IPS-20b (cell line): ENCODE measurements at regions not wholly inside any gene's neighbourhood (a gene's known extent, or its start where the extent isn't known, plus 50 kb on each side); places are given as distances from the start of the nearest gene placed in this dataset.
"Not testable (repeated sequence)": the region's sequence is repeated elsewhere in the genome, so short reads cannot be mapped to it uniquely, and the experiment has no call there.

Experiments
- H3K27ac ChIP-seq: one replicate; pipeline ENCODE4 v1.5.1; 2013; ENCODE audit warnings: low read length
- H3K27me3 ChIP-seq: 2 replicates; pipeline ENCODE4 v1.6.1; 2013; ENCODE audit warnings: mild to moderate bottlenecking, low read length, inconsistent platforms; ENCODE audit not compliant: insufficient read depth
- H3K36me3 ChIP-seq: 2 replicates; pipeline ENCODE4 v1.6.1; 2013; ENCODE audit warnings: low read depth, mild to moderate bottlenecking, inconsistent platforms, low read length, moderate library complexity; ENCODE audit not compliant: insufficient read depth
- H3K4me1 ChIP-seq: 2 replicates; pipeline ENCODE4 v1.6.1; 2013; ENCODE audit warnings: mild to moderate bottlenecking, control low read depth, inconsistent platforms, low read length, moderate library complexity; ENCODE audit not compliant: insufficient read depth
- H3K4me3 ChIP-seq: 2 replicates; pipeline ENCODE4 v1.5.1; 2013; ENCODE audit warnings: mild to moderate bottlenecking, low read length, inconsistent platforms
- H3K9ac ChIP-seq: 2 replicates; pipeline ENCODE4 v1.6.1; 2013; ENCODE audit warnings: low read depth, mild to moderate bottlenecking, inconsistent platforms, low read length, moderate library complexity
- H3K9me3 ChIP-seq: 2 replicates; pipeline ENCODE4 v1.6.1; 2013; ENCODE audit warnings: mild to moderate bottlenecking, low read depth, low read length, inconsistent platforms; ENCODE audit not compliant: insufficient read depth

DNA sequence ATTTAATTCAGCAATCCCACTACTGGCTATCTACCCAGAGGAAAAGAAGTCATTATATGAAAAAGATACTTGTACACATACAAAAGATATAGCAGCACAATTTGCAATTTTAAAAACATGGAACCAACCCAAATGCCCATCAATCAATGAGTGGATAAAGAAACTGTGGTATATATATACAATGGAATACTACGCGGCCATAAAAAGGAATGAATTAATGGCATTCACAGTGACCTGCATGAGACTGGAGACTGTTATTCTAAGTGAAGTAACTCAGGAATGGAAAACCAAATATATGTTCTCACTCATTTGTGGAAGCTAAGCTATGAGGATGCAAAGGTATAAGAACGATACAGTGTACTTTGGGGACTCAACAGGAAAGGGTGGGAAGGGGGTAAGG is 102.8 kb upstream of the KCNMA1 start:
- H3K4me1 ChIP-seq, H3K27ac ChIP-seq, H3K27me3 ChIP-seq, H3K9ac ChIP-seq, H3K36me3 ChIP-seq, H3K4me3 ChIP-seq: not testable (repeated sequence)
- H3K9me3 ChIP-seq = peaks cover 23% of the 10 kb centered on the region

DNA sequence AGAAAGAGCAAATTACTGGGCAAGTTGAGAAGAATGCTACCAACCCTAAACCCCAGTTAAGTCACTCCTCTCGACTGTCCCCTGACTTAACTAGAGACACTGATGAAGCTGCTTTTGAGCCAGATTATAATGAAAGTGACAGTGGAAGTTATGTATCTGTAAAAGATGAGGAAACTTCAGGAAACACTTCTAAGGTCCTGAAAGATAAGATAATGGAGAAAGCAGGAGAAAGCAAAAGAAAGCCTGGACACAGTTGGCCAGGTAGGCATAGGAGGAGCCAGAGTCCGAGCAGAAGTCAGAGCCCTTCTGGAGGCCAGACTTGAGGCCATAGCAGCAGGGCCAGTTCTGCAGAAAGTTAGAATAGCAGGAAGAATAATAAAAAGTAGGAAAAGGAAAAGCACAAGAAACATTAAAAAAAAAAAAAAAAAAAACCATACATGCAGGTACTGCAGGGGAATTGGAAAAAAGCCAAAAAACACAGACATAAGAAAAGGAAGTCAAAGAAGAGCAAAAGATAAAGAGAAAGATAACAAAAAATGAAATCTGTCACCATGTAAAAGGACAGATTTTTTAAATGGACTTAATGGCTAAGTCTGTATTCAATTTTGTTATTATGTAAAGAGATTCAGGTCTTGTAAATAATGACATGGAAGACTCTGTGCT is 101.0 kb upstream of the KCNMA1 start:
- no peaks in the 10 kb centered on the region for H3K27me3 ChIP-seq
- no peak overlapping the region for H3K27ac ChIP-seq
- no peak overlapping the region for H3K4me3 ChIP-seq
- H3K9ac ChIP-seq = no peak overlapping the region
- no peaks in the 10 kb centered on the region for H3K36me3 ChIP-seq
- H3K4me1 ChIP-seq = no peaks in the 10 kb centered on the region
- peaks cover 23% of the 10 kb centered on the region for H3K9me3 ChIP-seq

DNA sequence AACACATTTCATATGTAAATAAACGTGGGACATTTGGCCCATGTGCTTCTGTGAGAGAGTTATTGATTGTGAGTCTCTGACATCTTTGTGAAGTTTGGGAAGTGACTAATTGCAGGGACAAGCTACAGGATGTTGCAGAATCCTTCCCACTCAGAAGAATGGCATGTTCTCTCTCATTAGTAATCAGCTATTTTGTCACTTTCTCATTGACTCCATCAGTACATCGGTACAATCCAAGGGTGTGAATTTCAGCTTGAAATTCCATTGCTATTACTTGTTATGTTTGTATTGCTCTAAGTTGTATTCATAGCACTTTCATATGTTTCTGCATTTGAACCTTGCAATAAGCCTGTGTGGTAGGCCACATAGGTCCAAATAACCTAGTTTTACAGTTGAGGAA is 100.0 kb upstream of the KCNMA1 start:
- H3K27ac ChIP-seq = no peak overlapping the region
- H3K27me3 ChIP-seq = no peaks in the 10 kb centered on the region
- H3K4me1 ChIP-seq = no peaks in the 10 kb centered on the region
- H3K9ac ChIP-seq = no peak overlapping the region
- H3K9me3 ChIP-seq = peaks cover 23% of the 10 kb centered on the region
- H3K4me3 ChIP-seq = no peak overlapping the region
- H3K36me3 ChIP-seq = no peaks in the 10 kb centered on the region

DNA sequence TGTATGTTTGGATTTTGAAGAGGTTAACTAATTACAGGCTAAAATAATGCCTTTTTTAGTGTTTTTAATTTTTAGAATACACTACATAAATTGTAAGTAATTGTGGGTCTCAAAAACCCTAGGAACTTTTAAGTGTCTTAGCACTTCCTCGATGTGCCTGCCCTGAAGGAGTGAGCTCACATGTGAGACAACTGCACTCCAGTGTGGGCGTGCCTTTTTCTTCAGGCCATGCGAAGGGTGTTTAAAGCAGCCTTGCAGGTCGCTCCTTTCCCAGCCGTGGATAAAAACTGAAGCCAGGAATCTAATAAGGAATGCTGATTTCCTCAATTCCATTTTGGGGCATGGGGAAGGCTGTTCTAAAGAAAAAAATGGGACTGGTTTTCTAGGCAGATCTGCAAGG is 97.5 kb upstream of the KCNMA1 start:
- not testable (repeated sequence) for H3K27me3 ChIP-seq, H3K36me3 ChIP-seq
- peaks cover 17% of the 10 kb centered on the region for H3K9me3 ChIP-seq

DNA sequence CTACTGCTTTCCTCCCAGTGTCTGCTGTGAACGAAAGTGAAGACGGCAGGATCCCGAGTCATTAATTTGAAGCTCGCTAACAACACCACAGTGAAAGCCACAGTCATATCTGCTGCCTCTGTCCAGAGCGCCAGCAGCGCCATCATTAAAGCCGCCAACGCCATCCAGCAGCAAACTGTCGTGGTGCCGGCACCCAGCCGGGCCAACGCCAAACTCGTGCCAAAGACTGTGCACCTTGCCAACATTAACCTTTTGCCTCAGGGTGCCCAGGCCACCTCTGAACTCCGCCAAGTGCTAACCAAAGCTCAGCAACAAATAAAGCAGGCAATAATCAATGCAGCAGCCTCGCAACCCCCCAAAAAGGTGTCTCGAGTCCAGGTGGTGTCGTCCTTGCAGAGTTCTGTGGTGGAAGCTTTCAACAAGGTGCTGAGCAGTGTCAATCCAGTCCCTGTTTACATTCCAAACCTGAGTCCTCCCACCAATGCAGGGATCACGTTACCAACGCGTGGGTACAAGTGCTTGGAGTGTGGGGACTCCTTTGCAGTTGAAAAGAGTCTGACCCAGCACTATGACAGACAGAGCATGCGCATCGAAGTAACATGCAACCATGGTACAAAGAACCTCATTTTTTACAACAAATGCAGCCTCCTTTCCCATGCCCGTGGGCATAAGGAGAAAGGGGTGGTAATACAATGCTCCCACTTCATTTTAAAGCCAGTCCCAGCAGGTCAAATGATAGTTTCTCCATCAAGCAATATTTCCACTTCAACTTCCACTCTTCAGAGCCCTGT is 94.8 kb upstream of the KCNMA1 start:
- no peaks in the 10 kb centered on the region for H3K36me3 ChIP-seq
- H3K4me3 ChIP-seq = no peak overlapping the region
- H3K4me1 ChIP-seq = no peaks in the 10 kb centered on the region; the same call in 1 of the 2 replicates
- H3K27ac ChIP-seq = no peak overlapping the region
- no peaks in the 10 kb centered on the region for H3K27me3 ChIP-seq
- H3K9me3 ChIP-seq = peaks cover 7% of the 10 kb centered on the region; the same call in 1 of the 2 replicates
- H3K9ac ChIP-seq = no peak overlapping the region

More for the DNA sequence above, 97.5 kb upstream of the KCNMA1 start:
- H3K4me1 ChIP-seq, H3K9ac ChIP-seq, H3K27ac ChIP-seq, H3K4me3 ChIP-seq: not testable (repeated sequence)

DNA sequence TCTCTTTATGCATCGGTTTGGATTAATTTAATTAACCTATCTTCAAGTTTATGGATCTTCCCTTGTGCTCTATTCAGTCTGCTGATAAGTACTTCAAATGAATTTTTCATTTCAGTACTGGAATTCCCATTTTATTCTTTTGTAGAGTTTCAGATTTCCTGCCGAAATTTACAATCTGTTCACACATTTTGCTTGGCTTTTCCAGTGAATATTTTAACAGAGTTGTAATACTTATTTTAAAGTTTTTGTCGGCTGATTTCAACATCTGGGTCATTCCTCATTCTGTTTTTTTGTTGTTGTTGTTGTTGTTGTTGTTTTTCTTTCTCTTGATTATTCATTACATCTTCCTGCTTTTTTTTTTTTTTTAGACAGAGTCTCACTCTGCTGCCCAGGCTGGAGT is 89.9 kb upstream of the KCNMA1 start:
- no peaks in the 10 kb centered on the region for H3K36me3 ChIP-seq
- no peak overlapping the region for H3K9ac ChIP-seq

DNA sequence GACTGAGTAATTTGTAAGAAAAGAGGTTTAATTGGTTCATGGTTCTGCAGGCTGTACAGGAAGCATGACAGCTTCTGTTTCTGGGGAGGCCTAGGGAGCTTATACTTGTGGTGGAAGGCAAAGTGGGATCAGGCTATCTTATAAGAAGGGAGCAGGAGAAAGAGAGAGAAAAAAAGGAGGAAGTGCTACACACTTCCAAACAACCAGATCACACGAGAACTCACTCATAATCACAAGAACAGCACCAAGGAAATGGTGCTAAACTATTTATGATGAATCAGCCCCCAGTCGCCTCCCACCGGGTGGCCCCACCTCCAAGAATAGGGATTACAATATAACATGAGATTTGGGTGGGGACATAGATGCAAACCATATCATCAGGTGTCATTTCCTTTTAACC is 89.1 kb upstream of the KCNMA1 start:
- no peak overlapping the region for H3K4me3 ChIP-seq
- no peaks in the 10 kb centered on the region for H3K4me1 ChIP-seq
- no peaks in the 10 kb centered on the region for H3K9me3 ChIP-seq
- H3K27ac ChIP-seq = no peak overlapping the region
- H3K9ac ChIP-seq = no peak overlapping the region
- H3K36me3 ChIP-seq = no peaks in the 10 kb centered on the region
- no peaks in the 10 kb centered on the region for H3K27me3 ChIP-seq

More for the DNA sequence above, 89.9 kb upstream of the KCNMA1 start:
- Histone ChIP-seq H3K27me3 (no peaks in the 10 kb centered on the region), H3K27ac (no peak overlapping the region), H3K9me3 (no peaks in the 10 kb centered on the region), H3K4me1 (no peaks in the 10 kb centered on the region; the same call in 1 of the 2 replicates), H3K4me3 (no peak overlapping the region)

DNA sequence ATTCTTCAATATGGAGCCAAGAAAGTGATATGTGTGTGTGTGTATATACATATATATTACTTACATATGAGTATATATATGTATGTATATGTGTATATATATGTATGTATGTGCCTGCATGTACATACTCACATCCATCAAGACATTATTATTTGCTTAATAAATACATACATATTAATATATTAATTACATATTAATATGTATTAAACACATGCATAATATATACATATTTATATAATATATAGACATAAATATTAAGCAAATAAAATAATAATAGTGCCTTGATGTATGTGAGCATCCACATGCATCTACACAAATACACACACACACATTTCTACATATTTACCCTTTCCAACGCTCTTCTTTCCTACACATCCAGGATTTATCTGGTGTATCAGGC is 88.7 kb upstream of the KCNMA1 start:
- no peaks in the 10 kb centered on the region for H3K27me3 ChIP-seq
- H3K27ac ChIP-seq = no peak overlapping the region
- H3K9me3 ChIP-seq = no peaks in the 10 kb centered on the region
- H3K4me1 ChIP-seq = no peaks in the 10 kb centered on the region
- no peak overlapping the region for H3K4me3 ChIP-seq
- no peak overlapping the region for H3K9ac ChIP-seq
- H3K36me3 ChIP-seq = no peaks in the 10 kb centered on the region

DNA sequence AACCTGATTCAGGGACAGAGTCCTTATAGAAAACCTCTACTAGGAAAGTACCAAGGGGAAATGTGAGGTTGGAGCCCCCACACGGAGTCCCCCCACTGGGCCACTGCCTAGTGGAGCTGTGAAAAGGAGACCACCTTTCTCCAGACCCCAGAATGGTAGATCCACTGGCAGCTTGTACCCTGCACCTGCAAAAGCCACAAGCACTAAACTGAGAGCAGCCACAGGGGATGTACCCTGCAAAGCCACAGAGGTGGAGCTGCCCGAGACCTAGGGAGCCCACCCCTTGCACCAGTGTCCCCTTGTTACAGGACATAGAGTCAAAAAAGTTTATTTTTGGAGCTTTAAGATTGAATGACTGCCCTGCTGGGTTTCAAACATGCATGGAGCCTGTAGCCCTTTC is 87.2 kb upstream of the KCNMA1 start:
- H3K4me1 ChIP-seq = no peaks in the 10 kb centered on the region
- no peak overlapping the region for H3K27ac ChIP-seq
- H3K9me3 ChIP-seq = no peaks in the 10 kb centered on the region

DNA sequence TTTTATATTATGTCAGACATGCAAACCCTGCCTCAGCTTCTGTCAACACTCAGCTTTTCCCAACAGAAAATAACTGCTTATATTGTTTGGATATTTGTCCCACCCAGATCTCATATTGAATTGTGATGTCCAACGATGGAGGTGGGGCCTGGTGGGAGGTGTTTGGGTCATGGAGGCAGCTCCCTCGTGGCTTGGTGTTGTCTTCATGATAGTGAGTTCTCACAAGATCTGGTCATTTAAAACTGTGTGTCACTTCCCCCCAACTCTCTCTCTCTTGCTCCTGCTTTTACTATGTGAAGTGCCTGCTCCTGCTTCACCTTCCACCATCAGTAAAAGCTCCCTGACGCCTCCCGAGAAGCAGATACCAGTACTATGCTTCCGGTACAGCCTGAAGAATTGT is 85.8 kb upstream of the KCNMA1 start:
- Histone ChIP-seq H3K4me3 (no peak overlapping the region), H3K4me1 (no peaks in the 10 kb centered on the region), H3K27ac (no peak overlapping the region), H3K27me3 (no peaks in the 10 kb centered on the region), H3K36me3 (no peaks in the 10 kb centered on the region), H3K9me3 (no peaks in the 10 kb centered on the region), H3K9ac (no peak overlapping the region)

More for the DNA sequence above, 87.2 kb upstream of the KCNMA1 start:
- no peaks in the 10 kb centered on the region for H3K27me3 ChIP-seq
- no peaks in the 10 kb centered on the region for H3K36me3 ChIP-seq
- H3K9ac ChIP-seq = no peak overlapping the region
- H3K4me3 ChIP-seq = no peak overlapping the region

DNA sequence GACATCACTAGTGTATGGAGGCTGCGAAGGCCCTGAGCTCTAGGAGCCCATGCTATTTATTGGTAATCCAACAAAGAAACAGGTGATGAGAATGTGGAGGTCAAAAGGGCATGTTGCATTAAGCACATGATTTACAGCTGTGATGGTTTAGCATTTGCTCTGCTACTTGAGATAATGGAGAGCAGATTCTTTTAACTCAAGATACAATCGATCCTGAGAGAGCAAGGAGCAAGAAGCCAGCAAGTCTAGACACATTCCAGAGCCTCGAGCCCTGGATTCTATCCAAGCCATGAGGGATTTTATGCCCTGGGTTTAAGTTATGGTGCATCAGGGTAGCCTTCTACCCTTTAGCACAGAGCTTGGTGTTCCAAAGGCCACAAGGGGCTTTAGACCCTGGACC is 85.3 kb upstream of the KCNMA1 start:
- H3K27ac ChIP-seq, H3K9me3 ChIP-seq, H3K4me1 ChIP-seq, H3K36me3 ChIP-seq, H3K4me3 ChIP-seq, H3K9ac ChIP-seq, H3K27me3 ChIP-seq: not testable (repeated sequence)

DNA sequence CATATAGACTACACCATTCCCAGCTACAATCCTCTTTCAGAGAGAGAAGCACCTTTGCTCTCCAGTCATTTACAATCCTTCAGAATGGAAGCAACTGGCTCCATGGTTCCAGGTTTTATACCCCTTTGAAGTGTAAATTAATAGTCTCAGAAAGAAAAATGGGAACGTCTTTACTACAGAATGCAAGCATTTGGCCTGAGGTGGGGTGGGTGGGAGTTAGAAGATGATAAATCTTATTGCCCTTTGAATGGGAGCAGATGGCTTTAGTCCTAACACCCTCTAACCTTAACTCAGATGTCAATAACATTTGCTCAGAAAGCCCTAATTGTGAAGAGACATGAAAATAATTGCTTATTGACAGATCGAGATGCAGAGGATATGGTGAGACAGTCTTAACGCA is 84.2 kb upstream of the KCNMA1 start:
- Histone ChIP-seq H3K4me3 (no peak overlapping the region), H3K9me3 (no peaks in the 10 kb centered on the region), H3K27ac (no peak overlapping the region), H3K27me3 (no peaks in the 10 kb centered on the region), H3K36me3 (no peaks in the 10 kb centered on the region), H3K9ac (no peak overlapping the region), H3K4me1 (0 out of 2 replicates have a peak, but pooled peaks cover under 1% of the 10 kb centered on the region)
